ENCODE measurements at regions not wholly inside any gene's neighbourhood (a gene's known extent, or its start where the extent isn't known, plus 50 kb on each side); places are given as distances from the start of the nearest gene placed in this dataset.

DNA sequence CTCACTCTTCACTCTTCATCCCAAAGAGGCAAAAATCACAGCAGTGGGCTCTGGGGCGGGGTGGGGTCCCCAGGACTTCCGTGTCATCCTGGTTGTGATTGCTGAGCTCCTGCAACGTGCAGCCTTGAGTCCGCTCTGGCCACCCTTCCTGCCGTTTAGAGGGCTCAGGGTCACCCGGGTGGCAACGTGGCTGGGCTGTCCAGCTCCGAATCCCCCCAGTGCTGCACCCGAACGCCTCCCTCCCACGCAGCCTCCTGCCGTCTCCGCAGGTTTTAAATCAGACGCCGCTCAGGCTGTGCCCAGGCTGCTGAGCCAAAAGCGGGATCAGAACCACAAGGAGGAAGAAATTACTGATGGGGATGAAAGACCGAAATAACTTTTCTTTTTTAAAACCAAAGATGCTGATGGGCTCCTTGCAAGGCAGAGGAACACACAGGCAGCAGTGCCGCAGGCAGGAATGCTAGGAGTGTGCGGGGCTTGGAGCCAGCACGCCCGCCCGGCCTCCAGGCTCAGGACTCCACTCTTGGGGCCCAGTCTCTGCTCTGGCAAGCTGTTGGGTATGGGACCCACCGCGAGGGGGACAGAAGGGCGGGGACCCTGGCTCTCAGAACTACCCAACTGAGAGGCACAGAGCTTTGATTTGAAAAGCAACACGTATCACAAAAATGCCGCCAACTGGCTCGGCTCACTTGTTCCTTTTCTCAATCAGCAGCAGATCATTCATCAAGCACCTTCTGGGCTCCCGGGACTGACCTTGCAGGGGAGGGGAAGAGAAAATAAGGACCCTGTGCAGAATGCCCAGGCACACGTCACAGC lies 313.0 kb downstream of the CTTN start:
- Histone ChIP-seq H3K9me3 (ENCODE audit: control insufficient read depth in 2 of 2, insufficient read depth in 1 of 2, low read depth in 1 of 2, low read length in 1 of 2) (no peaks in the 10 kb centered on the region), H3K27me3 (ENCODE audit: control insufficient read depth in 1 of 2, insufficient read depth in 2 of 2, low read length in 2 of 2) (no peaks in the 10 kb centered on the region), H3K36me3 (ENCODE audit: control insufficient read depth in 2 of 2, insufficient read depth in 2 of 2, low read length in 1 of 2) (no peaks in the 10 kb centered on the region), H3K4me3 (ENCODE audit: low read depth in 1 of 2, low read length in 2 of 2) (no peak overlapping the region), H3K4me1 (ENCODE audit: control insufficient read depth in 2 of 2, insufficient read depth in 2 of 2, low read length in 1 of 2) (peaks cover 0 to 2% of the 10 kb centered on the region in 2 donors), H3K27ac (ENCODE audit: low read depth in 2 of 2, low read length in 1 of 2) (no peak overlapping the region)
- WGBS, 2 donors, result 59 to 72% methylated on average over 30 of the region's 30 CpGs

GRCh38 chr11:70711911-70712185 lies 313.5 kb downstream of the CTTN start:
- peaks cover 0 to 2% of the 10 kb centered on the region in 2 donors for H3K4me1 ChIP-seq (ENCODE audit: control insufficient read depth in 2 of 2, insufficient read depth in 2 of 2, low read length in 1 of 2)
- H3K4me3 ChIP-seq (ENCODE audit: low read depth in 1 of 2, low read length in 2 of 2), result no peak overlapping the region
- H3K27ac ChIP-seq (ENCODE audit: low read depth in 2 of 2, low read length in 1 of 2), result no peak overlapping the region
- no peaks in the 10 kb centered on the region for H3K27me3 ChIP-seq (ENCODE audit: control insufficient read depth in 1 of 2, insufficient read depth in 2 of 2, low read length in 2 of 2)
- H3K9me3 ChIP-seq (ENCODE audit: control insufficient read depth in 2 of 2, insufficient read depth in 1 of 2, low read depth in 1 of 2, low read length in 1 of 2), result no peaks in the 10 kb centered on the region
- WGBS, 2 donors, result 58 to 61% methylated on average over 10 to 11 of the region's 11 CpGs
- H3K36me3 ChIP-seq (ENCODE audit: control insufficient read depth in 2 of 2, insufficient read depth in 2 of 2, low read length in 1 of 2), result no peaks in the 10 kb centered on the region

- Histone ChIP-seq H3K4me3 (ENCODE audit: low read depth in 1 of 2, low read length in 2 of 2) (no peak overlapping the region), H3K4me1 (ENCODE audit: control insufficient read depth in 2 of 2, insufficient read depth in 2 of 2, low read length in 1 of 2) (peaks cover 0 to 2% of the 10 kb centered on the region in 2 donors), H3K27me3 (ENCODE audit: control insufficient read depth in 1 of 2, insufficient read depth in 2 of 2, low read length in 2 of 2) (no peaks in the 10 kb centered on the region), H3K27ac (ENCODE audit: low read depth in 2 of 2, low read length in 1 of 2) (no peak overlapping the region), H3K36me3 (ENCODE audit: control insufficient read depth in 2 of 2, insufficient read depth in 2 of 2, low read length in 1 of 2) (no peaks in the 10 kb centered on the region), H3K9me3 (ENCODE audit: control insufficient read depth in 2 of 2, insufficient read depth in 1 of 2, low read depth in 1 of 2, low read length in 1 of 2) (no peaks in the 10 kb centered on the region)
- 50 to 55% methylated on average over 10 of the region's 10 CpGs for WGBS, 2 donors
Measured at GRCh38 chr11:70712471-70712870, 314.1 kb downstream of the CTTN start.

DNA sequence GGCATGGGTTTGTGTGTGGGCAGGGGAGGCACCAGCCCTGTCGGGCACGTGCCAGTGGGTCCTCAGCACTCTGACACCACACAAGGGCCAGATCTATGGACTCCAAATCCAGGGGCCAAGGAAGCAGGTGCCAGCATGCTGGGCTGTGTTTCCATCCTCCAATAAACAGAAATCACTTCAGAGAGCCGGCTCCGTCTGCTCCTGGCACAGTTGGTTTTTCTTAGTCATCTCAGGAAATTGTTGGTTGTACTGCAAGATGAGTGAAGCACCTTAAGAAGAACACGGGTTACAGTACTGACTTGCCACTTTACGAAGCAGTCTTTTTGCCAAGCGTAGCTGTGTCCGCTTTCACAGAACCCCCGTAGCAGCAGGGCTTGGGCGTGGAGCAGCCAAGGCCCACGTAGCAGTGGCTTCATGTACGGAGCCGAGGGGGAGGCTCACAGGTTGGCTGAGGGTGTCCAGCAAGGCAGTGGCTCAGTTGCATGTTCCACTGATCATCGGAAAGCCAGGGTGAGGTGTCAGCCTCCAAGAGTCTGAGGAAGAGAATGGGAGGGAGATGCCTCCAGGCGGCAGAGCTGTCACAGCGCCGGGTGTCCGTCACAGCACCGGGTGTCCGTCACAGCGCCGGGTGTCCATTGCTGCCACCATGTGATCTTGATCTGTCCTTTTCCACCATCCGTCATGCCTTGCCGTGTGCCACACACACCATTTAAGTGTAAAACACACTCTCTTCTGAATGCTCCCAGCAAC lies 314.9 kb downstream of the CTTN start:
- no peak overlapping the region for H3K4me3 ChIP-seq (ENCODE audit: low read depth in 1 of 2, low read length in 2 of 2)
- peaks cover 0 to 2% of the 10 kb centered on the region in 2 donors for H3K4me1 ChIP-seq (ENCODE audit: control insufficient read depth in 2 of 2, insufficient read depth in 2 of 2, low read length in 1 of 2)
- H3K27me3 ChIP-seq (ENCODE audit: control insufficient read depth in 1 of 2, insufficient read depth in 2 of 2, low read length in 2 of 2), result peaks cover 0 to under 1% of the 10 kb centered on the region in 2 donors
- no peak overlapping the region for H3K27ac ChIP-seq (ENCODE audit: low read depth in 2 of 2, low read length in 1 of 2)
- WGBS, 2 donors, result 81 to 87% methylated on average over 24 of the region's 24 CpGs
- no peaks in the 10 kb centered on the region for H3K9me3 ChIP-seq (ENCODE audit: control insufficient read depth in 2 of 2, insufficient read depth in 1 of 2, low read depth in 1 of 2, low read length in 1 of 2)
- no peaks in the 10 kb centered on the region for H3K36me3 ChIP-seq (ENCODE audit: control insufficient read depth in 2 of 2, insufficient read depth in 2 of 2, low read length in 1 of 2)

DNA sequence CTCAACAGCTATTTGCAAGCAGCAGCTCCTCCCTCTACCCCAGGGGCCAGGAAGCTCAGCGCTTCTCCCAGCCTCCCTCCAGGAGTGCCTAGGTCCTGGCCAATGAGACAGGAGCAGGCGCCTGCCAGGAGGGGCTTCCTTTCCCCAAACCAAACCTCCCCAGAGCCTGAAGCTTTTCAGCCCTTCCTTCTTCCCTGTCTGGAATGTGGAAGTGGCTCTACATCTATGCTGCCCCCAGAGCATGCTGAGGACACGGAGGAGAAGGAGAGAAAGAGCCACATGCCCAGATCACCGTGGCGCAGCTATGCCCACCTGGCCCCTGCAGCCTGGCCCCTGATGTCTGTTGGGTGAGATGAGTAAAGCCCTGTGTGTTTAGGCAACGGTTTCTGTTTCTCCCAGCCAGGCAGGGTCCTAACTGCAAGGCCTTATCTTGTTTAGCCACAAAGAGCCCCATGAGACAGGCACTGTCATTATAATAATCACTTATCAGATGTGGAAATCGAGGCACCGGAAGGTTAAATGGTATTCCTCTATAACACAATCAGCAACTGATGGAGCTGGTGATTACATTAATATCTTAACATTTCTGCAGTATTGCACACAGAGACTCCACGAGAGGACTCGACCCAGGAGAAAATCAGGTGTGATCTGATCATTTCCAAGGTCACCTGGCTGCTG lies 315.8 kb downstream of the CTTN start:
- H3K4me1 ChIP-seq (ENCODE audit: control insufficient read depth in 2 of 2, insufficient read depth in 2 of 2, low read length in 1 of 2), result peaks cover 0 to 2% of the 10 kb centered on the region in 2 donors
- H3K4me3 ChIP-seq (ENCODE audit: low read depth in 1 of 2, low read length in 2 of 2), result no peak overlapping the region
- no peaks in the 10 kb centered on the region for H3K36me3 ChIP-seq (ENCODE audit: control insufficient read depth in 2 of 2, insufficient read depth in 2 of 2, low read length in 1 of 2)
- no peaks in the 10 kb centered on the region for H3K9me3 ChIP-seq (ENCODE audit: control insufficient read depth in 2 of 2, insufficient read depth in 1 of 2, low read depth in 1 of 2, low read length in 1 of 2)
- 66 to 76% methylated on average over 10 of the region's 10 CpGs for WGBS, 2 donors
- H3K27ac ChIP-seq (ENCODE audit: low read depth in 2 of 2, low read length in 1 of 2), result no peak overlapping the region
- H3K27me3 ChIP-seq (ENCODE audit: control insufficient read depth in 1 of 2, insufficient read depth in 2 of 2, low read length in 2 of 2), result peaks cover 0 to 2% of the 10 kb centered on the region in 2 donors

- H3K4me3 ChIP-seq (ENCODE audit: low read depth in 1 of 2, low read length in 2 of 2), result no peak overlapping the region
Measured at GRCh38 chr11:70715166-70715951, 317.0 kb downstream of the CTTN start.

GRCh38 chr11:70716216-70716615 lies 317.9 kb downstream of the CTTN start:
- 82 to 90% methylated on average over 11 of the region's 11 CpGs for WGBS, 2 donors
- Histone ChIP-seq H3K4me1 (ENCODE audit: control insufficient read depth in 2 of 2, insufficient read depth in 2 of 2, low read length in 1 of 2) (peaks cover 0 to 2% of the 10 kb centered on the region in 2 donors), H3K27me3 (ENCODE audit: control insufficient read depth in 1 of 2, insufficient read depth in 2 of 2, low read length in 2 of 2) (peaks cover 0 to 2% of the 10 kb centered on the region in 2 donors)

More at GRCh38 chr11:70715166-70715951, 317.0 kb downstream of the CTTN start:
- H3K27ac ChIP-seq (ENCODE audit: low read depth in 2 of 2, low read length in 1 of 2), result no peak overlapping the region
- peaks cover 0 to 2% of the 10 kb centered on the region in 2 donors for H3K4me1 ChIP-seq (ENCODE audit: control insufficient read depth in 2 of 2, insufficient read depth in 2 of 2, low read length in 1 of 2)
- H3K36me3 ChIP-seq (ENCODE audit: control insufficient read depth in 2 of 2, insufficient read depth in 2 of 2, low read length in 1 of 2), result no peaks in the 10 kb centered on the region
- no peaks in the 10 kb centered on the region for H3K9me3 ChIP-seq (ENCODE audit: control insufficient read depth in 2 of 2, insufficient read depth in 1 of 2, low read depth in 1 of 2, low read length in 1 of 2)
- H3K27me3 ChIP-seq (ENCODE audit: control insufficient read depth in 1 of 2, insufficient read depth in 2 of 2, low read length in 2 of 2), result peaks cover 0 to 2% of the 10 kb centered on the region in 2 donors
- 76 to 79% methylated on average over 15 of the region's 15 CpGs for WGBS, 2 donors

DNA sequence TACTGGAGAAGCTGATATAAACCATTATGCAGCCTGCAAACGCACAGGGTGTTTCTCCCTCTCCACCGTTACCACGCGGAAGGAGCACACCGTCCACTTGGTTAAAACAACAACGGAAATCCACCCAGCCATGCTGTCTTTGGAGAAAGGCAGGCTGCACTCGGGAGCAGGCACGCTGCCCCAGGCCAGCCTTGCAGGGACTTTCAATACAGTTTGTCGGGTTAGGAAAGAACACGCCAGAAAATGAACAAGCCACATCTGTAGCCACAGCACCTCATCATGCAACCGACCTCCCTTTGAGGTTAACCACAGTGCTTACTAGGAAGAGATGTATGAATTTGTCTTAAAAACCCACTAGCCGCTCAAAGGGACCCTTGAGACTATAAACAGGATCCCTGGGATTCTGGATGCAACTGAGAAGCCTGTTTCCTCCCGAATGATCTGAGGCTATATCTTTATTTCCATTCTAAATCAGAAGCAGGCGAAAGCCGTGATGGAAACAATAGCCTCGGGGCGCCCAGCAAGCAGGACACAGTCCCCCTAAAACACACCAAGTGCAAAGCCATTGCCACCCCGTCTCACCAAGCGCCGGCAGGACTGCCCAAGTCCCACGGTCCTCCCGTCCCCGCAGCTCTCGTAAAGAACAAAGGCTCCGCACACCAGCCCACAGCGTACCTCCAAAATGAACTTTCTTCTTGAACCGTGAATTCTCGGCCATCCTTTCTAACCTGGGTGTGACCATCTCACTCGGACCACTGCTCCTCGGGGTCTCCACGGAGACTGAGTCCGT lies 318.9 kb downstream of the CTTN start:
- peaks cover 0 to 2% of the 10 kb centered on the region in 2 donors for H3K4me1 ChIP-seq (ENCODE audit: control insufficient read depth in 2 of 2, insufficient read depth in 2 of 2, low read length in 1 of 2)
- H3K9me3 ChIP-seq (ENCODE audit: control insufficient read depth in 2 of 2, insufficient read depth in 1 of 2, low read depth in 1 of 2, low read length in 1 of 2), result peaks cover 0 to 6% of the 10 kb centered on the region in 2 donors
- peaks cover 0 to 2% of the 10 kb centered on the region in 2 donors for H3K27me3 ChIP-seq (ENCODE audit: control insufficient read depth in 1 of 2, insufficient read depth in 2 of 2, low read length in 2 of 2)
- no peak overlapping the region for H3K27ac ChIP-seq (ENCODE audit: low read depth in 2 of 2, low read length in 1 of 2)
- WGBS, 2 donors, result 83 to 85% methylated on average over 32 of the region's 32 CpGs
- H3K36me3 ChIP-seq (ENCODE audit: control insufficient read depth in 2 of 2, insufficient read depth in 2 of 2, low read length in 1 of 2), result no peaks in the 10 kb centered on the region
- no peak overlapping the region for H3K4me3 ChIP-seq (ENCODE audit: low read depth in 1 of 2, low read length in 2 of 2)

More at GRCh38 chr11:70716216-70716615, 317.9 kb downstream of the CTTN start:
- Histone ChIP-seq H3K36me3 (ENCODE audit: control insufficient read depth in 2 of 2, insufficient read depth in 2 of 2, low read length in 1 of 2) (no peaks in the 10 kb centered on the region), H3K9me3 (ENCODE audit: control insufficient read depth in 2 of 2, insufficient read depth in 1 of 2, low read depth in 1 of 2, low read length in 1 of 2) (peaks cover 0 to 3% of the 10 kb centered on the region in 2 donors), H3K27ac (ENCODE audit: low read depth in 2 of 2, low read length in 1 of 2) (no peak overlapping the region), H3K4me3 (ENCODE audit: low read depth in 1 of 2, low read length in 2 of 2) (no peak overlapping the region)

Data from esophagus (tissue), 2 donors.